SU-DHL-6 (cell line): ENCODE measurements at regions not wholly inside any gene's neighbourhood (a gene's known extent, or its start where the extent isn't known, plus 50 kb on each side); places are given as distances from the start of the nearest gene placed in this dataset.

Experiments used
- EZH2phosphoT487 ChIP-seq: fragments of 200-600 bp; sonication (generic), shearing (Covaris generic); conservative IDR thresholded peaks from 2 replicates; pipeline ENCODE4 v1.6.1; 2018; ENCODE audit warnings: mild to moderate bottlenecking, antibody characterized with exemption, low read length, moderate library complexity, mixed read lengths
- TF ChIP-seq, protein P1 (sequence below): fragments of 200-600 bp; sonication (generic); IDR thresholded peaks from one replicate; pipeline ENCODE4 v1.5.1; 2017; ENCODE audit warnings: antibody characterized with exemption, mild to moderate bottlenecking, low read length, moderate library complexity; ENCODE audit not compliant: insufficient read depth, poor library complexity, severe bottlenecking

DNA sequence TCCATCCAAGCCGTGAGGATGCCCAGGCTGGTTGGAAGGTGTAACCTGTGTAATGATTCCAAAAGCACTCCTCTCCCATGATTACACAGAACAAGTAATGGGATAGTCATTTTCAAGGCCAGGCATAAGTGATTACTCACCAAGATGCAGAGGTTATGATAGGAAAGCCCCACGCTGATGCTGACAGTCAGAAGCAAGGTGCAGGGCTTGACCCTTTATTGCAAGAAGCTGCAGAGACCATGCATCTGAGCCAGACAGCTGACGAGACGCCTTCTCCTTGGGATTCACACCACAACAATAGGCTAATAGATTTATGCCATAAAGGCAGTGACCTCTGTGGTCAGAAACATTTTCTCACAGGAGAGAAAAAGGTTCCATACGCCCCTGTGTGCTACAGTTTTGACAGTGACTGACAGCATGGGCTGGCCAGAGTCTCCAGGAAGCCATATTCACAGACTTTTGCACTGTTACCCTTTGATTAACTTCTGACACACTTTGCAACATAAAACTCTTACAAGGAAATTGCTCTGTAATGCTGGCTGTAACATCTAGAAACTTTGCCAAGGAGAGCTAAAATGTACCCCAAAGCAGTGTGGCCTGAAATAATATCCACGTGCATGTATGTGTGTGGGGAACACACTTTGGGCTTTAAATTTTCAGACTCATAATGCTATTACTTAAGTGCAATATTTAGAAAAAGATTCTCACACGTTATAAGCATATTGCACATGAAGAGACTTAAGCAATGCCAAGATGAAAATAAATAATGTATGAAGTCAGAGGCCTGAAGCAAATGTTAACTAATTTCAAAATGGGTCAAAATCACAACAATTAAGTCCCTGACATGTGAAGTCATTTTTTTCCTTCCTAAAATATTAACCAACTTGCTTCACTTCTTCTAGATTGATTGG, 1079.0 kb upstream of the TENM4 start:
- TF ChIP-seq, protein P1, sequence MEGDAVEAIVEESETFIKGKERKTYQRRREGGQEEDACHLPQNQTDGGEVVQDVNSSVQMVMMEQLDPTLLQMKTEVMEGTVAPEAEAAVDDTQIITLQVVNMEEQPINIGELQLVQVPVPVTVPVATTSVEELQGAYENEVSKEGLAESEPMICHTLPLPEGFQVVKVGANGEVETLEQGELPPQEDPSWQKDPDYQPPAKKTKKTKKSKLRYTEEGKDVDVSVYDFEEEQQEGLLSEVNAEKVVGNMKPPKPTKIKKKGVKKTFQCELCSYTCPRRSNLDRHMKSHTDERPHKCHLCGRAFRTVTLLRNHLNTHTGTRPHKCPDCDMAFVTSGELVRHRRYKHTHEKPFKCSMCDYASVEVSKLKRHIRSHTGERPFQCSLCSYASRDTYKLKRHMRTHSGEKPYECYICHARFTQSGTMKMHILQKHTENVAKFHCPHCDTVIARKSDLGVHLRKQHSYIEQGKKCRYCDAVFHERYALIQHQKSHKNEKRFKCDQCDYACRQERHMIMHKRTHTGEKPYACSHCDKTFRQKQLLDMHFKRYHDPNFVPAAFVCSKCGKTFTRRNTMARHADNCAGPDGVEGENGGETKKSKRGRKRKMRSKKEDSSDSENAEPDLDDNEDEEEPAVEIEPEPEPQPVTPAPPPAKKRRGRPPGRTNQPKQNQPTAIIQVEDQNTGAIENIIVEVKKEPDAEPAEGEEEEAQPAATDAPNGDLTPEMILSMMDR: no peak
- TF ChIP-seq EZH2phosphoT487: no peak
